ENCODE measurements at regions not wholly inside any gene's neighbourhood (a gene's known extent, or its start where the extent isn't known, plus 50 kb on each side); places are given as distances from the start of the nearest gene placed in this dataset.

DNA sequence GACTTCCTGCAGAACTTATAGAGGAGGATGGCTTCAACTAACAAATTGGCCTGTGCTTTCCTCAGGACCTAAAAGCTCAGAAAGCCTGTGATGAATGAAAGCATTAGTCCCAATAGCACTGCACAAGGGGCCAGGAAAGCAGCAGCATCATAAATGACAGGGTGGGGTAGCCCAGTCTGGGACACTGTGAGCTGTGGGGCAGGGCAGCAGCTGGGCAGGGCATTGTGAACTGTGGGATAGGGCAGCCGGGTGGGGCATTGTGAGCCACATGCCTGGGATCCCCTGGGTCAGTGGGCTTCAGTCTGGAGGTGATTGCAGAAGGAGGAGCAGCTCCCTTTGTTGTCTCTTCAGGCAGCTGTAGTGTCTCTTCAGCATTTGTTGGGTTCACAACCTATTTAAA is 1276.8 kb downstream of the UQCRFS1 start:
- TF ChIP-seq, protein P1, sequence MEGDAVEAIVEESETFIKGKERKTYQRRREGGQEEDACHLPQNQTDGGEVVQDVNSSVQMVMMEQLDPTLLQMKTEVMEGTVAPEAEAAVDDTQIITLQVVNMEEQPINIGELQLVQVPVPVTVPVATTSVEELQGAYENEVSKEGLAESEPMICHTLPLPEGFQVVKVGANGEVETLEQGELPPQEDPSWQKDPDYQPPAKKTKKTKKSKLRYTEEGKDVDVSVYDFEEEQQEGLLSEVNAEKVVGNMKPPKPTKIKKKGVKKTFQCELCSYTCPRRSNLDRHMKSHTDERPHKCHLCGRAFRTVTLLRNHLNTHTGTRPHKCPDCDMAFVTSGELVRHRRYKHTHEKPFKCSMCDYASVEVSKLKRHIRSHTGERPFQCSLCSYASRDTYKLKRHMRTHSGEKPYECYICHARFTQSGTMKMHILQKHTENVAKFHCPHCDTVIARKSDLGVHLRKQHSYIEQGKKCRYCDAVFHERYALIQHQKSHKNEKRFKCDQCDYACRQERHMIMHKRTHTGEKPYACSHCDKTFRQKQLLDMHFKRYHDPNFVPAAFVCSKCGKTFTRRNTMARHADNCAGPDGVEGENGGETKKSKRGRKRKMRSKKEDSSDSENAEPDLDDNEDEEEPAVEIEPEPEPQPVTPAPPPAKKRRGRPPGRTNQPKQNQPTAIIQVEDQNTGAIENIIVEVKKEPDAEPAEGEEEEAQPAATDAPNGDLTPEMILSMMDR (IDR thresholded peaks at IDR 0.05; ENCODE audit: low read depth, low read length): no peak
- H3K4me3 ChIP-seq (replicated peaks in 1 of 2; ENCODE audit: low read depth in 2 of 2, low read length in 2 of 2): no peak overlapping the region
- no peak for DNase-seq (ENCODE audit: low read depth in 2 of 2)

DNA sequence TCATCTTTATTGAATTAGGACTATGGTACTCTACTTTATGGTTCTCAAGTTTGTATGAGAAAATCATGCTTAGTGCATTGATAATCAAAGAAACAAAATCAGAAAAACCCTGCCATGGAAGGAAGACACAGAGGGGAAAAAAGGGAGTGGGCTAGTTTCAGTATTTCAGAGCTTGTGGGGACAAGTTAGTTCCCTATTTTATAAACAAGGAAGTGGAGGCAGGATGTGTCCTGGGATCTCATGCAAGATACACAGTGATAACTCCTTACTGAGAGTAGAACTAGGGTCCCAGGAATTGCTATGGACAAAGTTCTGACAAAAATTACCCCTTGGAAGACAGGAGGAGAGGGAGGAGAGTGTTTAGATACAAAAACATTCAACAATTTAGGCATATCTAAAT is 1277.3 kb downstream of the UQCRFS1 start:
- H3K4me3 ChIP-seq (replicated peaks in 1 of 2; ENCODE audit: low read depth in 2 of 2, low read length in 2 of 2): no peak overlapping the region
- no peak for DNase-seq (ENCODE audit: low read depth in 2 of 2)
- TF ChIP-seq, protein P1 (IDR thresholded peaks at IDR 0.05; ENCODE audit: low read depth, low read length): no peak

DNA sequence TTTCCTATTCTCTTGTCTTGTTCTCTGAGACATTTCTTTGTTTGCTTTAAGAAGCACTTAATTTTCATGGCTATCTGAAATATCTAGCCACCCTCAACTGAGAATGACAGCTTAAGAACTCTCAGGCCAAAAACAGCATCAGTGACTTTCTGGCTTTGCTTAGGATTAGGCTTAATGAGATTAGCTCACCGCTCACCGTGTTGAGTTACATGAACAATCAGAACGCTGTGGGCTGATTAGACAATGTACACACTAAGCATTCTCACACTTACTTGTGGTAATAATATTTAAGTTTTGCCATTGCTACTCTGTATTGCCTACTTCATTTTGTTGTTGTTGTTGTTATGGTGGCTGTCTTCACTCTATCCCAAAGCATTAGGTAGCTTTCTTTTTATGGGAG is 1283.6 kb downstream of the UQCRFS1 start:
- H3K4me3 ChIP-seq (replicated peaks in 1 of 2; ENCODE audit: low read depth in 2 of 2, low read length in 2 of 2): no peak overlapping the region
- TF ChIP-seq, protein P1 (IDR thresholded peaks at IDR 0.05; ENCODE audit: low read depth, low read length): no peak
- no peak for DNase-seq (ENCODE audit: low read depth in 2 of 2)

DNA sequence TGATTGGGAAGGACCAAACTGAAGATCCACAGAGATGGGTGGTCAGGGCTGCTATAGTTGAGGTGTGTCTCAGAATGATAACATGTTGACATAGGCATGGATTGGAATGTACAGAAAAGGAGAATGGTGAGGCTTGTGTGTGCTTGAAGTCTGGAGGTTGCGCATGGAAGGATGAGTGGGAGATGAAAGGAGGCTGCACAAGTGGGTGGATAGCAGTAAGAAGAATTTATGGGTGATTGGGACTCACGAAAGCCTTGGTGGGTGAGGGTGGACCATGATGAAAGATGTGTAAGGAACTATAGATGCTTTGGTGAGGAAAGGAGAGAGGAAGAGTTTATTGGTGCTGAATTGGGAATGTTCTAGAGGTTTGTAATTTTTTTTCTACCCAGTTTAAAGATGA is 1287.7 kb downstream of the UQCRFS1 start:
- DNase-seq (ENCODE audit: low read depth in 2 of 2): no peak

DNA sequence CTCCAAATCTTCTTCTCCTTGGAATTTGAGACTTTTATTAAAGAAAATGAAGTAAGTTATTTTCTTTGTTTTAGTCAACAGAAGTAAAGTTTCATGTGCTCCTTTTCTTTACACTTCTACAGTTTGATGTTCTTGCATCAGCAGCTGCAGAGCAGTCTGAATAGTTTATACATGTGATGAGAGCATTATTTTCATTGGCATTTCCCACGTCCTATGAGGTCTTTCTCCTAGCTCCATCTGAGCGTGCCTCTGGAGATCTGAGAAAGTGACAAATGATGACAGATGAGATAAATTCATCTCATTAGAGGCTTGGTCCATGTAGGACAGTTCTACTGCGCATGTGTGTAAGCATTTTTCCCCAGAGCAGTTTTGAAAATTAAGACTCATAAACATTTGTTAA is 1290.0 kb downstream of the UQCRFS1 start:
- no peak overlapping the region for H3K4me3 ChIP-seq (replicated peaks in 1 of 2; ENCODE audit: low read depth in 2 of 2, low read length in 2 of 2)
- no peak for DNase-seq (ENCODE audit: low read depth in 2 of 2)
- TF ChIP-seq, protein P1 (IDR thresholded peaks at IDR 0.05; ENCODE audit: low read depth, low read length): no peak

More for the DNA sequence above, 1287.7 kb downstream of the UQCRFS1 start:
- TF ChIP-seq, protein P1 (IDR thresholded peaks at IDR 0.05; ENCODE audit: low read depth, low read length): no peak
- no peak overlapping the region for H3K4me3 ChIP-seq (replicated peaks in 1 of 2; ENCODE audit: low read depth in 2 of 2, low read length in 2 of 2)

DNA sequence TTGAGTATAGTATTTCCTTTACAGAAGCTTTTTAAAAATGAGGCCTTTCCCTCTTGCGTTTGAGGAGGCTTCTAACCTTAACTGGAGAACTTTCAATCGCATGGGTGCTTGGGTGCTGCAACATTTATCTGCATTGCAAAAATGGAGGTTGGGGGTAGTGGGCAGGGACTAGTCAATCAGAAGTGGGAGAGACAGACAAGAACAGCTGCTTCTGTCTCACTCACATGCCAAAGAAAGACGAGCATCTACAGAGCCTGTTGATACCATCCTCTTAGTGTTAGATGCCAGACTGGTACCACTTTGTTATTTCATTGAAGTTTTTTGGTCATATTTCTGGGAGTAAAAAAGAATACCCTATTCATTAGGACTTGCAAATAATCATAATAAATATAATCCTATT is 1292.2 kb downstream of the UQCRFS1 start:
- no peak overlapping the region for H3K4me3 ChIP-seq (replicated peaks in 1 of 2; ENCODE audit: low read depth in 2 of 2, low read length in 2 of 2)
- TF ChIP-seq, protein P1 (IDR thresholded peaks at IDR 0.05; ENCODE audit: low read depth, low read length): no peak
- no peak for DNase-seq (ENCODE audit: low read depth in 2 of 2)

DNA sequence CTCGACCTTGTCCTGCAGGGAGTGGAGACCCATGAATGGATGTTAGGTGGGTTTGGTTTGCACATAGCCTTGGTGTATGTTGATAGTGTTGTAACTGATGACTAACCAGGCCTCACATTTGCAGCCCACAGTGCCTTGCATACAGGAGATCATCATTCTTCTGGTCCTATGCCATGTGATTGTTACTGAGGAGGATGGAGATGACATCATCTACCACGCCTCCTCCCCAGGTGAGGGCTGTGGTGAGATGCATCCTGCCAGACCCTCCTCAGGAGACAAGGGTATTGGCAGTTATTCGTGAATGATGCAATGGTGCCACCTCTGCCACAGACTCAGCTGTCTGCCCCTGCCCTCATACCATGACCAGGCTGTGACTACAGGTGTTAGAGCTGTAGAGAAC is 1294.1 kb downstream of the UQCRFS1 start:
- H3K4me3 ChIP-seq (replicated peaks in 1 of 2; ENCODE audit: low read depth in 2 of 2, low read length in 2 of 2): no peak overlapping the region
- TF ChIP-seq, protein P1 (IDR thresholded peaks at IDR 0.05; ENCODE audit: low read depth, low read length): no peak
- no peak for DNase-seq (ENCODE audit: low read depth in 2 of 2)

Measured in cardiac fibroblast (primary cell).